ENCODE measurements at regions not wholly inside any gene's neighbourhood (a gene's known extent, or its start where the extent isn't known, plus 50 kb on each side); places are given as distances from the start of the nearest gene placed in this dataset.

- H3K9me3 ChIP-seq (replicated peaks): no peaks in the 10 kb centered on the region
- TF ChIP-seq, protein P1, sequence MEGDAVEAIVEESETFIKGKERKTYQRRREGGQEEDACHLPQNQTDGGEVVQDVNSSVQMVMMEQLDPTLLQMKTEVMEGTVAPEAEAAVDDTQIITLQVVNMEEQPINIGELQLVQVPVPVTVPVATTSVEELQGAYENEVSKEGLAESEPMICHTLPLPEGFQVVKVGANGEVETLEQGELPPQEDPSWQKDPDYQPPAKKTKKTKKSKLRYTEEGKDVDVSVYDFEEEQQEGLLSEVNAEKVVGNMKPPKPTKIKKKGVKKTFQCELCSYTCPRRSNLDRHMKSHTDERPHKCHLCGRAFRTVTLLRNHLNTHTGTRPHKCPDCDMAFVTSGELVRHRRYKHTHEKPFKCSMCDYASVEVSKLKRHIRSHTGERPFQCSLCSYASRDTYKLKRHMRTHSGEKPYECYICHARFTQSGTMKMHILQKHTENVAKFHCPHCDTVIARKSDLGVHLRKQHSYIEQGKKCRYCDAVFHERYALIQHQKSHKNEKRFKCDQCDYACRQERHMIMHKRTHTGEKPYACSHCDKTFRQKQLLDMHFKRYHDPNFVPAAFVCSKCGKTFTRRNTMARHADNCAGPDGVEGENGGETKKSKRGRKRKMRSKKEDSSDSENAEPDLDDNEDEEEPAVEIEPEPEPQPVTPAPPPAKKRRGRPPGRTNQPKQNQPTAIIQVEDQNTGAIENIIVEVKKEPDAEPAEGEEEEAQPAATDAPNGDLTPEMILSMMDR (IDR thresholded peaks at IDR 0.05; ENCODE audit: borderline replicate concordance): no peak
Observed at GRCh38 chr21:25391777-25392176, 215.5 kb downstream of the MRPL39 start.

DNA sequence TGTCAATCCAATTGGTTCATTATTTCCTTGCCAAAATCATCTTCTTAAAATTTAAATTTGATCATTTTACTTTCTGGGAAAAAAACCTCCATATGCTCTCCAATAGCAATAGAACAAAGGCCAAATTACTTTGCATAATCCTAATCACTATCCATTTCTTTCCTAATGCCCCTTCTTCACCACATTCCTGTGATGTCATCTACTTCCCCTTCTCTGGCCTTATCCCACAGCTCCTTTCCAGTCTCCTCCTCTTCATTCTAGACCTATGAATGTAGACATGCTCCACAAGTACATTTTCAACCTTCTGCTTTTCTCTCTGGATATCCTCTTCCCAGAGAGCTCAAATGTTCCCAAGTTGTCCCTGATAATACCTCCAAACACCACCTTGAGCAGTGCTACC lies 216.6 kb downstream of the MRPL39 start:
- Histone ChIP-seq H3K9me3 (replicated peaks) (no peaks in the 10 kb centered on the region), H3K4me3 (no peak overlapping the region), H3K27me3 (ENCODE audit: low read depth) (peaks cover 11% of the 10 kb centered on the region), H3K36me3 (no peaks in the 10 kb centered on the region), H3K27ac (replicated peaks) (no peak overlapping the region), H3K4me1 (no peaks in the 10 kb centered on the region)
- TF ChIP-seq, protein P1 (IDR thresholded peaks at IDR 0.05; ENCODE audit: borderline replicate concordance): no peak
- DNase-seq: no peak
- intact Hi-C loops (cut with micrococcal nuclease): no loop called here

More at GRCh38 chr21:25391777-25392176, 215.5 kb downstream of the MRPL39 start:
- Histone ChIP-seq H3K27me3 (ENCODE audit: low read depth) (peaks cover 11% of the 10 kb centered on the region), H3K27ac (replicated peaks) (no peak overlapping the region), H3K4me1 (no peaks in the 10 kb centered on the region), H3K4me3 (no peak overlapping the region), H3K36me3 (no peaks in the 10 kb centered on the region)
- intact Hi-C loops (cut with micrococcal nuclease): no loop called here
- DNase-seq: no peak

DNA sequence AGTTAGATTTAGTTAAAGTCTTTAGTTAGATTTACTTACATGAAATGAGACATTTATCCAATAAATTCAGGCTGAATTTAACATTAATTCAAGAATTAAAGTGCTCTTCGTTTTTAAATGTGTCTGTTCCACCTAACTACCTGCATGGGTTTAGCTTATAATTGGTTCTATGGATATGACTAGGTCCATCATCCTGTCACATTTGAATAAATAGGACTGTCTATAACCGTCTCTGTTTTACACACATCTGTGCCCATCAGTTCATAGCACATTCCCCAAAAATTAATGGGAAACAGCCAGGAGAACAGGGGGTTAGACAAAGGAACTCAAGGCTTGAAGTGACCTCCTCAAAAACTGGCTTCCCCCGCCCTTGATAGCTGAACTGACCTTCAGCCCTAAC lies 219.6 kb downstream of the MRPL39 start:
- intact Hi-C loops (cut with micrococcal nuclease): no loop called here
- H3K27ac ChIP-seq (replicated peaks): no peak overlapping the region
- TF ChIP-seq, protein P1 (IDR thresholded peaks at IDR 0.05; ENCODE audit: borderline replicate concordance): no peak
- H3K36me3 ChIP-seq: no peaks in the 10 kb centered on the region
- H3K27me3 ChIP-seq (ENCODE audit: low read depth): peaks cover 11% of the 10 kb centered on the region
- H3K9me3 ChIP-seq (replicated peaks): no peaks in the 10 kb centered on the region
- H3K4me3 ChIP-seq: no peak overlapping the region
- no peak for DNase-seq
- H3K4me1 ChIP-seq: no peaks in the 10 kb centered on the region

DNA sequence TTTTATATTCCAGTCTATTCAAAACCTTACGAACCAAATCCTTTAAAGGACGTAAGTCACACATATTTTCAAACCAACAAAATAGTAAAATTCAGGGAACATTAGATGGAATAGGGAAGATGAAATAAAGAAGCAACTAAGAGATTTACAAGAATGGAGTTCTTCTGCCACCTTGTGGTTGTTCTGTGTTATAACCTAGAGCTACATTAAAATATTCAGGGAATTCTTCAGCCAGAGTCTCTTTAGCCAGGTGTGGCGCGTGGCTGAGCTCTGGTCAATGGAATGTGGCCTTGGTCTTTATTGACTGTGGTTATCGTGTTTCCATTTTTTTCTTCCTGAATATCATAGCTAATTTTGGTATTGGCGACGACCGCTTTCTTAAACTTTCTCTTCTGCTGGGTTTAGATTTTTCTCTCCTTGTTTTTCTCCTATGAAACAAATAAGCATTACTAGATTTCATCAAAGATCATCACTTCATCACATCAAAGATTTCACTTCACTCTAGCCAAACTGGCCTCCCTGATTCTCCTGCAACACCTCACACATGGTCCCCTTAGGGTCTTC lies 221.3 kb downstream of the MRPL39 start:
- TF ChIP-seq, protein P1 (IDR thresholded peaks at IDR 0.05; ENCODE audit: borderline replicate concordance): peak; percentile 89
- Histone ChIP-seq H3K27me3 (ENCODE audit: low read depth) (peaks cover 11% of the 10 kb centered on the region), H3K36me3 (no peaks in the 10 kb centered on the region), H3K4me1 (no peaks in the 10 kb centered on the region), H3K4me3 (no peak overlapping the region), H3K27ac (replicated peaks) (no peak overlapping the region), H3K9me3 (replicated peaks) (no peaks in the 10 kb centered on the region)
- intact Hi-C loops (cut with micrococcal nuclease): no loop called here
- DNase-seq: no peak

DNA sequence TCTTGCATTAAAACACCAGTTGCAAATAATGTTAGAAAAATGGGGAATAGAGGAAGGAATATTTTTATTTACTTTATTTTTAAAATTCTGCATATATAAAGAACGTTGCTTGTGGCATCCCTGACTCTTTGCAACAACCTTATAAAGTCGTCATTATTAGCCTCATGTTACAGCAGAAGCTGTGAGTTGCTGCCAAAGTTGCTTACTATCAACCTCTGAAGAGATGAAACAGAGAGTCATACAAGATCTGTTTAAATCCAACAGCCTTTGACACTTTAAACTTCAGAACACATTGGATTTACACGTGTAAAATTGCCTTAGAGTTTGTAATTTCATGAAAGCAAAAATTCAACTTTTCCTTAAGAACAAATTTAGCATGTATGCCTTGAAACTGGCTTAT lies 221.9 kb downstream of the MRPL39 start:
- Histone ChIP-seq H3K9me3 (replicated peaks) (no peaks in the 10 kb centered on the region), H3K27me3 (ENCODE audit: low read depth) (peaks cover 16% of the 10 kb centered on the region), H3K27ac (replicated peaks) (no peak overlapping the region), H3K4me3 (no peak overlapping the region), H3K4me1 (no peaks in the 10 kb centered on the region), H3K36me3 (no peaks in the 10 kb centered on the region)
- no peak for DNase-seq
- TF ChIP-seq, protein P1 (IDR thresholded peaks at IDR 0.05; ENCODE audit: borderline replicate concordance): no peak
- intact Hi-C loops (cut with micrococcal nuclease): no loop called here

Data from left ventricle myocardium inferior (tissue), 1 donor.